Urothelium cell line (cell line): ENCODE measurements at regions not wholly inside any gene's neighbourhood (a gene's known extent, or its start where the extent isn't known, plus 50 kb on each side); places are given as distances from the start of the nearest gene placed in this dataset.

Experiments
- DNase-seq: peaks from one replicate; pipeline ENCODE4 v3.0.0; 2011; ENCODE audit warnings: low spot score, mixed read lengths
- FAIRE-seq: peaks from 2 replicates; lab custom pipeline; 2011; peaks lifted over from hg19 to GRCh38; lab: Jason Lieb, UNC

DNA sequence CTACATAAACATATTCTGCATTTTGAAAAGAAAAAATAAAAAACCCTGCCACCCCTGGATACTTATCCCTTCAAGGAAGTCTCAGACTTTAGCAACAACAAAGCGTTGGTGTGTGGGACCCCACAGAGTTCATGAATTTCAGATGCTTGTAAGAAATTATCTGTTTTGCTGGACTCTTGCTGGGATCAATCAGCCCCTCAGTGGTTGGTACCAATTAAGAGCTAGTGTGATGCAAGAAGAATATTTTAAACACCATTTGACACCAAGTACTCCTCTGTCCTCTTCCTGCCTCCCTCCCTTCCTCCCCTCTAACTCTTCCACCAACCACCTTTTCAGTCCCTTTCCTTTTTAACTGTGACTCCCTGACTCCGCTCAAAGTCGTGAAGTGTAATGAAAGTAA, 51.5 kb downstream of the SST start:
- FAIRE-seq (no peak), DNase-seq (no peak)

DNA sequence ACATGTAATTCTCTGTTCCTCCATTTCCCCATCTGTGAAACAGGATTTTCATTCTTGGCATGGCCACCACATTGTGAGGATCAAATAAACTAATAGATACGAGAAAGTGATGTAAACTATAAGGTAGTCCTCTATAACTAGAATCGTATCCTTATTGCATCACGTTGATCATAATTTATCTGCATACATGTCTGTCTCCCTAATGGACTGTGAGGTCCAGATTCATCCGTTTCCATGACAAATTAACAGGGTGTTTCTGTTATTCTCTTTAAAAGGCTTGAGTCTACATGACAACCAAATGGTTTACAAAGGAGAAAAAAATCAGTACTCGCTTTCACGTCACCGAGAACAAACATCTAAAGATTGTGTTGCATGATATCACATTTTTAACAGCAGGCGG, 53.0 kb downstream of the SST start:
- FAIRE-seq = no peak

DNA sequence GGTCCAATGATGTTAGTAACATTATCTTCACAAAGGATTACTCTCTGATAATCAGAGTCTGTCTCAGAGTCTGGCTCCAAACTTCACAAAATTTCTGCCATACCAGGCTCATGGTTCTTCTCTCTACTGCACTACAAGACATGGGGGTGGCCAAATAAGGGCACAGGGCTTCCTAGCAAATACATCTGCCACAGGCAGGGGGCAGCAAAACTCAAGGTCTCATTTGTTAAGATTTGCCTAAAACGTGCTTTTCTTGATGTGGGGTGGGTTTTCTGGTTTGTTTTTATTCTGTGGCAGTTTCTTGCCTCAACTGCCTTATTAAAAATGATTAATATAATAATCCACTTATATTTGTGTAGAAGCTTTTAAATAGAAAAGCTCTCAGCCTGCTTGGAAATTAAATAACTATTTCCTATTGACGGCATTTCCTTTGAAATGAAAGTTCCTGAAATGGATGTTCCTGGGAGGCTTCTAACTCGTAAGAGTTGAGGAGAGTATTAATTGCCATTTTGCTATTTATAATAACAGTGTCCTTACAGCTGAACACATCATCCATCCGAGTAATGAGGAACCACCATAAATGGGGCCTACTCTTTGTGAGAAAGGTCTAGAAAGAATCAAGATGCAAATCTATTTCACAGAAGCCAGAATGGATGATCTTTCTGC, 53.8 kb downstream of the SST start:
- no peak for FAIRE-seq
- DNase-seq = peak; percentile 62

More for the DNA sequence above, 53.0 kb downstream of the SST start:
- DNase-seq = no peak

DNA sequence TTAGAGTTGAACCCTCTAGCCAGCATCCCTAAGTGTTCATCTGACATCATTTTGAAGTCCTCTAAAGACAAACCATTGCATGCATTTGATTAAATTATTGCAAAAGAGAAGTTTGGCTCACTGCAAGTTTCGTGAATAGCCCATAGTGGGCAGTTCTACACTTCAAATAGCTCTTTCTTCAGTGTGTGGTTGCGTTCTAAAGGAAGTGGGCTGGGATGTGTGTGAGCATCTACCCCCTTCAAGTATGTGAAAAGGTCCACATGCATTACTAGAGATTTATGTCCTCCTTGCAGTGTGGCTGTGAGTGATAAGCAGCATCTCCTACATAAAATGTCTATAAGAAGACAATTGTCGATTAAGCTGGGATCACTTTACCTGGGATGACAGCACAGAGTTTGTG, 54.6 kb downstream of the SST start:
- FAIRE-seq (no peak), DNase-seq (no peak)

DNA sequence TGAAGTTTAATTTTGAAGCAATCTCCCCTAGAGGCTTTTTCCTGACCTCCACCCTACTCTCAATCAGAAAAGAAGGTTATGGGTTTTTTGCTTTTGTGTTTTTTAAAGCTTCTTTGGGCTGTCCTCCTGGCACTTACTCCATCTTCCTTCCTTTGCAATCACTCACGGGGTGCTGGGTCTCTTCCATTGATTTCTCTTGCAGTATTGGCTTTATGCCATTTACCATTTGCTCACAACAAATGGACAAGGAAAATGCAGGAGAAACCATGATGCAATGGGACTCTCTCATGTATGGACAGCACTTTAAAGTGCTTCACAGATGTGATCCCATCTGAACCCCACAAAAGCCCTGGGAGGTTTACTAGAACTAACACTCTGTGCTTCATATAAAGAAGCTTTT, 57.5 kb downstream of the SST start:
- no peak for DNase-seq

DNA sequence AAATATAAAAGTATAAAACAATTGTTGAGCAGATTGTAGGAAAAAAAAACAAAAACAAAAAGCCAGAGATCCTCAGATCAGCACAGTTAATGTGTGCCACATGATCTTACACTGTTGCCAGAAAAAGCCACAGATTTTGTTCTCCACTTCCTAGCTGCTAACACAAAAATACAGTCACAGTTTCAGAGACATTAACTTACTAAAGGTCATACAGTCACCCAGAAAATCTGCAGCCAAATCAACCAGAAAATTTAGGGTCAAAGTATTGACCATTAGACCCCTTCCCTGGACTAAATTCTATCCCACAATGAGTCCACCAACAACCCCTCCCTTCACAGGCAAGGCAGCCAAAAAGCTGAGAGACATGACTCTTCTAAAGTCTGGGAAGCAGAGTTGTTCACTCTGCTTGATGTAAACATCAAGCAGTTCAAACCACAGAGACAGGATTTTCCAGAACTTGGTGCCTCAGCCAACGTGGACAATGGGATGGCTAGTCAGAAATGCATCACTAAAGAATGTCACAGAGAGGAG, 59.1 kb downstream of the SST start:
- no peak for DNase-seq
- peak; percentile 5 for FAIRE-seq

More for the DNA sequence above, 57.5 kb downstream of the SST start:
- FAIRE-seq = no peak

DNA sequence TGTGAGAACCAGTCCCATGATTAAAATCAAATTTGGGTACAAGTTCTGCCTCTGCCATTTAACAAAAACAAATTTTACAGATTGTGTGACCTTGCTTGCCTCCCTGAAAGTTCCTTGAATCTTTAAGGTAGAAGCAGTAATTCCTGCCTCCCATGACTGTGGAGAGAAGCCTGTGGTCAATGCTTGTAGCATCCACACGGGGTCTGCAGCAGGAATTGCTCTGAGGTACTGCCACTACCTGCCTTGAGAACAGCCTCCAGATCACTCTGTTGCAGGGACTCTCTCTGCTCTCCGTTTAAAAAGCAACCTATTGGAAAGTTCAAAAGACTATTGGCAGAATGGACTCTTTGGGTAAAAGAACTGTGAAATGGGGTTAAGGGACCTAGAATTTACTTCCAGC, 75.9 kb downstream of the SST start:
- FAIRE-seq (no peak), DNase-seq (no peak)

DNA sequence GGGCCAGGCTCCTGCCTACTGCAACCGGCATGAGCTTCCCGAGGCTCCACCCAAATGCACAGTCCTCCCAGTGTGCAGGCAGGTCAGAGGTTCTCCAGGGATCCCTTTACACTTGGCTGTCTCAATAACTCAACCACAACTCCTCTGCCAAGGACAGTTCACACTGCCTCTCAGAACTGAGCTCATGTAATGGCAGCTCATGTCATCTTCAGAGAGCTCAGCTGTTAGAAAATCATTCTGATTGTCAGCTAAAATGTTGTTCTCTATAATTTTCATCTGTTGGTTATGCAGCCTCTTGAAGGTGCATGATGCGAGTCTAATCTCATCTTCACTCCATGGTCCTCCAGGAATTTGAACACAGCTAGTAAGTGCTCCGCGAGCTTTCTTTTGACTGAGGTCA, 76.7 kb downstream of the SST start:
- FAIRE-seq (no peak), DNase-seq (no peak)

DNA sequence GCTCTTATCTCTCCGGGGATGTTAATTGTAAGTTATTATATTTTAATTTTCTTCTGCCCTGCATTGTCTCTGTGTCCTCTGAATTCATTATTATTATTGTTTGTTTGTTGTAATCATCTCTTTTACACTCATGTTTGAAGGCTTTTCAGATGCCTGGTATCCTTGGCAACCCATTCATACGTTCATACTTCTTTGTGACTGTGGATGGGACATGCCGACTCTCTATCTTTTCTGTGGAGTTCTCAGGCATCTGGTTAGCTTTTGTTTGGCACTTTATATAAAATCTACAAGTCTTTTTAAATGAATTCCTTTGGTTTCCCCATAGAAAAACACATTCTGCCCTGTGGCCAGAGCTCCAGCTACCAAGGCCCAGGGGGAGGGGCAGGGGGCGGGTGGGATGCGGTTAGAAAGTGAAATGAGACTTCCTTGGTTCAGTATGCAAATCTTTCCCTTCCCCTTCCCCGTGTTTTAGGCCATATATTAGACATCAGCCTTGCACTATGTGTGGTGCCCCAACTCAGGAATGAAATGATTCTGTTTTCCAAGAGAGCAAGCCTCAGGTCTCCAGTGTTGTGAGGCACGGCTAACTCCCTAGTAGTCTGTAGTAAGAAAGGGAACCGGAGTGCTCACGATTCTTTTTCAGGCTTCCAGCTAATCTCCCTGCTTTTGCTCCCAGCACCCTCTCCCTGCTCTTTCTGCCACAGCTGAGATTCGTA, 79.2 kb downstream of the SST start:
- FAIRE-seq = no peak
- DNase-seq = no peak

DNA sequence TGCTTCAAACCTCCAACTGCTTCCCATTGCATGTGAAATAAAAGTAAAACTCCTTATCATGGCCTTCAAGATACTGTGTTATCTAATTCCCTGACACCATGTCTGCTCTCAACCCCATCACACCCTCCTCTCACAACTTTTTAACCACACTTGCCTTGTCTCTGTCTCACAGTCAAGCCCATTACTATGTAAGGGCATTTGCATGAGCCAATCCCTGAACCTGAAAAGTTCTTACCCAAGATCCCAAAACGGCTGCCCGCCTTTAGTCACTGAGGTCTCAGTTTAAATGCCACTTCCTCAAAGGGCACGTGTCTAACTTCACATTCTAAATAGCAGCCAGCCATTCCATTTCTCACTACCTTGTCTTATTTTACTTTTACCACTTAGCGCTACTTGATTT, 83.1 kb downstream of the SST start:
- FAIRE-seq (no peak), DNase-seq (no peak)

DNA sequence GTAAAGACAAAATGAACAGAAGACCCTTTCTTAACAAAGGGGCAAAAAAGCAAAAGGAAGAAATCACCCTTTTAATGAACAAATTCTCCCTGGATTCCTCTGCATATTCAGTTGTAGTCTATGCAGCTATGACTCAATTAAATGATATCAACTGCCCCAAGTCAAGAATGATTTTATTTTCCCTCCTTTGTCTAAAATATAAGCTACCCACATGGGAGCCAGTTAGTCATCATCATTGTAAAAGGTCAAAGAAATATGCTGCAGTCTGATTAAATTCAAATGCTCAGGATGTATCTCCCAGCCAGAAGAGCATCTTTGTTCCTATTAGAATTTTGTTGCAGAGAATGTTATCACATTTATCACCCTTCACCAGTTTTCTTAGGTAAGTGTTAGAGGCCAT, 84.0 kb downstream of the SST start:
- FAIRE-seq = no peak
- DNase-seq = no peak

DNA sequence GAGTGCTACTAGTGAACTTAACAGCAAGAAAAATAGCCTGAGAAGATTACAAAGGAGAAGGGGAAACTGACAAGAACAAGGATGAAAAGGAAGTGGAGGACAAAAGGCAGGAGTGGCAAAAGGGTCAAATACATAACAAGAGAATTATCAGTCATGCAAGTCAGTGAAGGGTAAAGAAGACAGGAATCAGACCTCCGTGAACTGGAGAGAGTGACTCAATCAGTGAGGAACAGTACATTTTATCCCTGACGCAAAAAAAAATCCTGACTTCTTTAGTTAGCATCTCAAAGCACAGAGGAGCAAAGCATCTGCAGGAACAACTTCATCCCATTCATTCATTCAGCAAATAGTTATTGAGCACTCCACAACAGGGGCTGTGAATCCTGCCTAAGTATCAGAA, 97.8 kb downstream of the SST start:
- no peak for FAIRE-seq
- DNase-seq = no peak

DNA sequence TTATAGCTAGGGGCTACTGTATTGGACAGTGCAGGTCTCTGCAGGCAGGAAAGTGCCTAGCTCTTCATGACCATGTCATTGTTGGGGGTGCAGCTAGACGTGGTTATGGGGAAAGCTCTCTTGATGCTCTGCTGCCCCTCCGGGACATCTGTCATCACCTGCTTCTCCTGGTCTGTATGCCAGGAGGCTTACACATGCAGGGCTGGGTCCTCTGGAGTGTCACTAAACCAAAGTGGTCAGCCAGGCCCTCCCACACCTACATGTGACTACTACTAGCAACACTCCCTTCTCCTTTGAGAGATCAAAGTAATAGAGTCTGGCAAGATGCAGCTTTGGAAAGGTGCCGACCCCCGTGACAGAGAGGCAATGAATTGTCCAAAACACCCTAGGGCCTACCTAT, 98.5 kb downstream of the SST start:
- FAIRE-seq (no peak), DNase-seq (no peak)

DNA sequence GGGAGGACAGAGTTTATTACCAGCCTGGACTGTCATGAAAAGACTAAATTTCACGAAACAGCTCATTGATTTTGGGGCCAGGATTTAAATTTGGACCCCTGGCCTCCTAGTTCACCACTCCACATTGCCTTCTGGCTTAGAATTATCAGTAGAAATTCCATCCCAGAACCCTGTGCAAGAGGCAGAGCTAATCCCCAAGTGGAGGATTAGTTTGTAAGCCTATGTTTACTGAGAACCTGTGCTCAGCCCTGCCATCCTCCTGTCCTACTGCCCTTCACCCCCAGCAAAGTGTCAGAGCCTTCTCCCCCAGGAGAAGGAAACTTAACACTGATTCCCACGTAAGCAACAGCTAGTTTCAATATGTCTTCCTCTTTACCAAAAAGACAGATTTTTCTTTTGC, 99.4 kb downstream of the SST start:
- DNase-seq = no peak
- no peak for FAIRE-seq

DNA sequence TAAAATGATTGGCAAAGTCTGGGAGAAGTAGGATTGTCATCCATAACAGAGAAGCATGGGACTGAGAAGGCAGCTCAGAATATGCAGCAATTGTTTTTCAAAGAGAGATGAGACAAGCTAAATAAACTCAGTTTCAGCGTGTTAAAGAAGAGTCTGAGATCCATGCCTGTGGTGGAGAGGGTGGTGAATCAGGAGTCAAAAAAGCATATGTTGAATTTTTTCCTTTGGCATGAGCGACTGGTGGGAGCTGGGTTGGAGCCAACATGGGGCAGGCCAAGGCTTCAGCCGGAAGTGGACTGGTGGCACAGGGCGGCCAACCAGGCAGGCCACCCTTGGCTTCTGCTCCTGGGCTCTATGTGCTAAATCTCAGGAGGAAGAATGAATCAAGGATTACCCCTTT, 102.0 kb downstream of the SST start:
- FAIRE-seq (no peak), DNase-seq (peak; percentile 50)

DNA sequence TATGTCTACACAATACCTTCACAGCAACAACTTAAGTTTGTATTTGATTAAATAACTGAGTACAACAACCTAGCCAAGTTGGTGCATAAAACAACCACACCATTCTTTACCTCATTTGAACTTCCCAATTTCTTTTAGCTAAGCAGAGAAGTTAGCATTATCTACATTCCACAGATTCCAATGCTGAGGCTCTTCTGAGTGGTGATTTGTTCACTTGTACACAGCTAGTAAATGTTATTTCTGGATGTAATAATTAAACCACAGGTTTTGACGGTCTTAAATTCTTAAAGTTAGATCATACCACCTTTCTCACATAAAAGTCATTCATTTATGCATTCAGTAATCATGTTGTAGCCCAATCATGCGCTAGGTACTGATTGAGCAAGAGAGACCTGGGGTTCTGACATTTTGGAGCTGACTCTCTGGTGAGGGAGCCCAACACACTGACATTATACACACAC, 102.5 kb downstream of the SST start:
- DNase-seq (peak; percentile 52), FAIRE-seq (no peak)

DNA sequence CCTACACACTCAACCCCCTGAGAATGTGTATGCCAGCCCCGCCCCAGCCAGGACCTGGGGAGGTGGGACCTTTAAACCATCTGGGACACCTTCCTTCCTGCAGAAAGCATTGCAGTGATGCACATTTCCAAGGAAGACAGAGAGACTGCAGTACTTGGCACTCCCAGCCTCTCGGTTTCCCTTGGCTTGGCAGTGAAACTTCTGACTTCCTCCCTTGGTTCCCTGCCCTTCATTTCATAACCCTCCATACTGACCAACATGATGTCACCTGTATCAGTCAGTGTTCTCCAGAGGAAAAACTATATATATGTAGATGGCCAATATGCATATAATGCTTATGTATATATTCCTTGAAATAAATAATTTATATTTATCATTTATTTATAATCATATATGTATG, 103.2 kb downstream of the SST start:
- peak; percentile 43 for DNase-seq
- FAIRE-seq = no peak

DNA sequence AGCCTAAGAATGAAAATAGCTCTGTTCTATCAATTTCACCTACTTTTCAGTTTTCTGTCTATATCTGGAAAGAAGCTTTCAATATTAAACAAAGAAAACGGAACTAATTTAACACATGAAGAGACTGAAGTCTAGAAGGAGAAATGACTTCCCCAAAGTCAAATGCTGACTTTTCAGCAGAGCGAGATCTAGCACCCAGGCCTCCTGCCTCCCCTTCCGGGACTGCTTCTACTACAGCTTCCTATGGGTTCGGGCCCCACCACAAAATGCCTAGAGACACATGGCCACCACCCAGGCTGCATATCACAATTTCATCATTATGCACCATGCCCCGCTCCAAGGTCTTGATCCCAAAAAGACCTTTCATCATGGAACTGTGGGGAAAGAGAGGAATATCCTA, 104.5 kb downstream of the SST start:
- FAIRE-seq (no peak), DNase-seq (no peak)

DNA sequence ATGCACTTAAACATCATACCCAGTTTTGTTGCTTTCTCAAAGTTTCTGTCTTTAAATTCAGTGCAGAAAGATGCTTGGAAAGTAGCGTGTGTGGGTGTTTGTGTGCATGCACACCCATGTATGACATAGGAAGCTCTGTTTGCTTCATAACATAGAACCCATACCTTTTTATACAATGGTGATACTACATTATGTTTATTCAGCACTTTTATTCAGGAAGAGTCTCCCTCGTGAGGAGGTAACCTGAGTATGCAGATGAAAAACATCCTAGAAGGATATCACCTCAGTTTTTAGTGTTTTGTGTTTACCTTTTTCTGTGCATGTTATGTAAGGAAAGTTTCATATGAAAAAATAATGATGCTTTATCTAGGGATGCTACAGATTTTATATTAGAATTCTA, 111.2 kb downstream of the SST start:
- no peak for DNase-seq
- FAIRE-seq = no peak

DNA sequence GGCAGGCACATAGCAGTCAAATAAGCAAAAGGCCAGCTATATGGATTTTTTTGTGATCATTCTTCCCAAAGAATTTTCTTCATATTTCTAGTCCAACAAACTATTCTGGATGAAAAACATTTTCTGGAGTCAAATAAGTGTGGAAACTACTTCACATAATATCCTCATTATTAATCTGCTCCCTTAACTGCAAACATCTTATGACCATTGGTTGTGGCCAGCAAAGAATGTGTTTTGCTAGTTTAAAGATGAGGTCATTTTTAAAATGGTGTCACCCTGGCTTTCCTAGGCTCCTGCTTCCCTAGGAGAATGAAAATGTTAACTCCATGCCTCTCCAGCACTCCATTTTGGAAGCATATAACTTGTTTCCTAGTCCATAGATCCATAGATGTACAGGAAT, 118.8 kb downstream of the SST start:
- DNase-seq = no peak

DNA sequence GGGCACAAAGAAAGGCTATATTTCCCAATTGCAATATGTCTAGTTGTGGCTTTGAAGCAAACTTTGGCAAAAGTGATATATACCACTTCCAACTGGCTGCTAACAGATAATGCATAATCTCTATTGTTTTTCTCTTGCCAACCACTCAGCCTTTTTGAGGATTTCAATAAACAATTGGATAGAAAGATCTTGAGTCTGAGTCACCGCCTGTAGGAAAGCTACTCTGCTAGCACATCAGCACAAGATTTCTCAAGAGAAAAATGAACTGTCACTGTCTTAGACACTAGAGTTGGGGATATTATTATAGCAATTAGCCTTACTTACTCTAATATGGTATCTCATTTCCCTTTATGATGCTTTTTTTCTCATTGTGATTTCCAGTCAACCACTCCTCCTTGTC, 119.7 kb downstream of the SST start:
- FAIRE-seq (no peak), DNase-seq (no peak)

More for the DNA sequence above, 118.8 kb downstream of the SST start:
- no peak for FAIRE-seq

DNA sequence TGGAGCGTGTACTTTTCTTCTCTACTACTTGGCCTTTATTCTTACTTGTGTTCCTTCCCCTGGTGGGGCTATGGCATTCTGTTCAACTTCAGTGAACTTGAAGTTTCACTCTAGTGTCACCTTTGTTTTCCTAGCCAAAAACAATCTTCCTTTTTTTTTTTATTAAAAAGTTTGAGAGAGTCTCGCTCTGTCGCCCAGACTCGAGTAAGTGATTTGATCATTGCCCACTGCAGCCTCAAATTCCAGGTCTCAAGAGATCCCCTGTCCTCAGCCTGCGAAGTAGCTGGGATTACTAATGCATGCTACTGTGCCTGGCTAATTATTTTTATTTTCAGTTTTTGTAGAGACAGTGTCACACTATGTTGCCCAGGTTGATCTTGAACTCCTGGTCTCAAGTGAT, 124.8 kb downstream of the SST start:
- FAIRE-seq (no peak), DNase-seq (no peak)
